ENCODE measurements at regions not wholly inside any gene's neighbourhood (a gene's known extent, or its start where the extent isn't known, plus 50 kb on each side); places are given as distances from the start of the nearest gene placed in this dataset.

GRCh38 chr1:201636097-201636496 lies 97.2 kb downstream of the NAV1 start (continued):
- TF ChIP-seq CTCF (IDR thresholded peaks at IDR 0.05 in 2 of 3, conservative IDR thresholded peaks at IDR 0.05 in 1 of 3; ENCODE audit: borderline replicate concordance in 1 of 3, insufficient read depth in 1 of 3, low read depth in 2 of 3, low read length in 2 of 3) = no peak
- no peak for TF ChIP-seq ZNF274 (IDR thresholded peaks at IDR 0.05; ENCODE audit: low read depth, low read length)
- no peak for TF ChIP-seq RAD21 (IDR thresholded peaks at IDR 0.05; ENCODE audit: low read depth)
- TF ChIP-seq EZH2phosphoT487 (IDR thresholded peaks at IDR 0.05; ENCODE audit: borderline replicate concordance) = no peak
- no peak for TF ChIP-seq CBX3 (IDR thresholded peaks at IDR 0.05; ENCODE audit: low read depth)
- no peak for TF ChIP-seq ELF1 (IDR thresholded peaks at IDR 0.05; ENCODE audit: borderline replicate concordance, low read depth)
- no peak for TF ChIP-seq YY1 (IDR thresholded peaks at IDR 0.05; ENCODE audit: extremely low read depth, insufficient replicate concordance, low read depth, low read length)

- DNase-seq (ENCODE audit: low read depth, low spot score) (no peak), ATAC-seq (no peak)
- H3K4me1 ChIP-seq (ENCODE audit: control insufficient read depth in 1 of 2, insufficient read depth in 2 of 2, low read length in 2 of 2) = no peaks in the 10 kb centered on the region
- no peak overlapping the region for H2AFZ ChIP-seq (ENCODE audit: low read depth, low read length, poor library complexity, severe bottlenecking)
- RAD21 ChIA-PET (ENCODE audit: low non-redundant PET in 1 of 2, low total read pairs in 2 of 2, uncharacterized antibody in 2 of 2, unreplicated experiment in 2 of 2) = no interaction called here
- TF ChIP-seq REST (IDR thresholded peaks at IDR 0.05; ENCODE audit: low read depth) (no peak), YY1 (IDR thresholded peaks at IDR 0.05; ENCODE audit: extremely low read depth, insufficient replicate concordance, low read depth, low read length) (no peak), EZH2 (IDR thresholded peaks at IDR 0.05) (no peak), SIN3A (IDR thresholded peaks at IDR 0.05; ENCODE audit: low read depth) (no peak), JUND (IDR thresholded peaks at IDR 0.05) (no peak), ATF3 (IDR thresholded peaks at IDR 0.05) (no peak), EZH2phosphoT487 (IDR thresholded peaks at IDR 0.05; ENCODE audit: borderline replicate concordance) (no peak), ZFX (IDR thresholded peaks at IDR 0.05) (no peak), ELF1 (IDR thresholded peaks at IDR 0.05; ENCODE audit: borderline replicate concordance, low read depth) (no peak), SRF (IDR thresholded peaks at IDR 0.05; ENCODE audit: low read depth) (no peak), ZNF274 (IDR thresholded peaks at IDR 0.05; ENCODE audit: low read depth, low read length) (no peak), EGR1 (IDR thresholded peaks at IDR 0.05; ENCODE audit: low read depth) (no peak), RAD21 (IDR thresholded peaks at IDR 0.05; ENCODE audit: low read depth) (no peak), CBX3 (IDR thresholded peaks at IDR 0.05; ENCODE audit: low read depth) (no peak)
- H3K36me3 ChIP-seq (ENCODE audit: control insufficient read depth in 1 of 2, insufficient read depth in 2 of 2, low read length in 2 of 2) = no peaks in the 10 kb centered on the region
- no peak overlapping the region for H3K27ac ChIP-seq (ENCODE audit: low read depth, low read length)
- peaks cover 4% of the 10 kb centered on the region; the same call in 1 of the 2 replicates for H3K27me3 ChIP-seq (ENCODE audit: insufficient read depth, low read length)
- H3K9ac ChIP-seq (ENCODE audit: low read length) = no peak overlapping the region
- no peaks in the 10 kb centered on the region for H3K79me2 ChIP-seq (ENCODE audit: insufficient read depth, low read length)
- H3K9me3 ChIP-seq (ENCODE audit: control insufficient read depth in 1 of 2, insufficient read depth in 1 of 2, low read depth in 1 of 2, low read length in 2 of 2) = no peaks in the 10 kb centered on the region
- no peaks in the 10 kb centered on the region for H3K9me2 ChIP-seq (ENCODE audit: insufficient read depth)
- H3K4me2 ChIP-seq (ENCODE audit: low read length) = no peak overlapping the region
- no TSS peak for BruUV-seq (replicated peaks)
- no peaks in the 10 kb centered on the region for H4K20me1 ChIP-seq (ENCODE audit: insufficient read depth)
- CTCF ChIA-PET = no interaction called here
- H3K4me3 ChIP-seq (replicated peaks in 1 of 2; ENCODE audit: low read depth in 1 of 2, low read length in 2 of 2) = no peak overlapping the region
- POLR2A ChIA-PET = no interaction called here
- intact Hi-C loops (cut with micrococcal nuclease) = no loop called here
Observed at GRCh38 chr1:201636510-201636971, 97.6 kb downstream of the NAV1 start.
